Heart left ventricle (tissue), 16 donors: ENCODE measurements at regions not wholly inside any gene's neighbourhood (a gene's known extent, or its start where the extent isn't known, plus 50 kb on each side); places are given as distances from the start of the nearest gene placed in this dataset.

Experiments
- ATAC-seq, 4 donors: fragments of 200-7000 bp; cut with Tn5 transposase; one replicate each; pipeline ENCODE4 v1.9.1; 2020 to 2022; ENCODE audit warnings: moderate library complexity in 4 of 4, mild to moderate bottlenecking in 3 of 4, moderate number of reproducible peaks in 1 of 4
- DNase-seq, 5 donors: peaks; one replicate each; pipeline ENCODE4 v3.0.0-alpha.2; 2020
- H3K27ac ChIP-seq, 12 donors: fragments of 200-600 bp; sonication (generic) in 4 of 12; one replicate each; pipeline versions ENCODE4 v1.5.0 to v1.8.0; 2016 to 2022; ENCODE audit warnings: mild to moderate bottlenecking in 2 of 12
- H3K27me3 ChIP-seq, 9 donors: fragments of 200-600 bp; sonication (generic) in 2 of 9; one replicate each; pipeline versions ENCODE4 v1.5.1 to v1.8.0; 2016 to 2022; ENCODE audit warnings: mild to moderate bottlenecking in 3 of 9
- H3K36me3 ChIP-seq, 9 donors: fragments of 200-600 bp; sonication (generic) in 2 of 9; one replicate each; pipeline versions ENCODE4 v1.5.0 to v1.8.0; 2018 to 2022; ENCODE audit warnings: mild to moderate bottlenecking in 2 of 9
- H3K4me1 ChIP-seq, 12 donors: fragments of 200-600 bp; sonication (generic) in 4 of 12; one replicate each; pipeline versions ENCODE4 v1.5.0 to v1.8.0; 2016 to 2022; ENCODE audit warnings: mild to moderate bottlenecking in 3 of 12
- H3K4me3 ChIP-seq, 12 donors: fragments of 200-600 bp; sonication (generic) in 4 of 12; one replicate each; pipeline versions ENCODE4 v1.5.0 to v1.8.0; 2017 to 2022; ENCODE audit warnings: mild to moderate bottlenecking in 9 of 12, moderate library complexity in 4 of 12
- H3K9me3 ChIP-seq, 12 donors: fragments of 200-600 bp; sonication (generic) in 4 of 12; one replicate each; pipeline versions ENCODE4 v1.5.0 to v1.8.0; 2016 to 2022; ENCODE audit warnings: mild to moderate bottlenecking in 1 of 12
- CTCF ChIP-seq, 12 donors: fragments of 200-600 bp; sonication (generic) in 4 of 12; IDR thresholded peaks; one replicate each; pipeline versions ENCODE4 v1.5.0 to v1.8.0; 2018 to 2022; ENCODE audit warnings: antibody characterized with exemption in 12 of 12, mild to moderate bottlenecking in 5 of 12
- POLR2A ChIP-seq, 2 donors: fragments of 450-650 bp; IDR thresholded peaks; one replicate each; pipeline ENCODE4 v1.6.1; 2017; ENCODE audit warnings: antibody characterized with exemption in 2 of 2, mild to moderate bottlenecking in 2 of 2, moderate library complexity in 2 of 2
- WGBS, 4 donors: extraction: QIAGEN DNeasy Blood & Tissue Kit in 2 of 4; methylation state at CpG; one replicate each; pipeline versions ENCODE4 v1.1.5 to v1.1.7; 2013 to 2018; 5-methylcytosine and 5-hydroxymethylcytosine counted together
- intact Hi-C, 10 donors: fragments of 100-400 bp; cut with DNase I; formaldehyde crosslinking; loops; one replicate each; pipeline versions ENCODE4 v1.11.1 to v1.14.2; 2022
- donor health status: ischemic (EF 13 %, LVEDD 7.1; RV severe dilation, severe dysfunction).
- donor health status: healthy with polysubstance abuse.
- donor health status: DM: no; HTN: yes; CAD: no.
- donor health status: DM: no; HTN: no; CAD: no.
- donor health status: ischemic (EF 25% LVEDD 6.9; RV normal size, moderate dysfunction).
- donor health status: ischemic (EF 25% LVEDD 5.7; RV mildly dilated, moderate dysfunction).
- donor health status: healthy.
- donor health status: DM: yes; HTN: yes; CAD: no.
- donor health status: ischemic (EF 35%, LVEDD 5.7; RV mildly dilated, moderate dysfunction).
- donor health status: nonischemic (EF 11% LVEDD 7.7; RV severe dilation, severe dysfunction).
- donor health status: DM: yes; HTN: yes; CAD: no.
- donor health status: PGD.
- donor health status: ischemic (EF 29% LVEDD 5.4; RV normal size, mild dysfunction).
- donor health status: nonischemic (EF 23%, LVEDD 6.1; RV moderate dilation, normal function).

- Histone ChIP-seq H3K27me3 (no peaks in the 10 kb centered on the region), H3K9me3 (peaks cover 0 to 4% (median 0%) of the 10 kb centered on the region in 12 donors), H3K27ac (no peak overlapping the region), H3K36me3 (no peaks in the 10 kb centered on the region), H3K4me3 (no peak overlapping the region), H3K4me1 (no peaks in the 10 kb centered on the region)
- DNase-seq (no peak), ATAC-seq (no peak)
- intact Hi-C loops, result no loop called here
- TF ChIP-seq CTCF (IDR thresholded peaks at IDR 0.05) (no peak), POLR2A (IDR thresholded peaks at IDR 0.05) (no peak)
- WGBS, 4 donors, result 58 to 65% (median 60%) methylated on average over 1 of the region's 1 CpG
Observed at GRCh38 chr5:11984196-11984595, 80.0 kb upstream of the CTNND2 start.

GRCh38 chr5:11981986-11982385, 77.7 kb upstream of the CTNND2 start:
- intact Hi-C loops, result no loop called here
- Histone ChIP-seq H3K27me3 (no peaks in the 10 kb centered on the region), H3K36me3 (no peaks in the 10 kb centered on the region), H3K9me3 (peaks cover 0 to 1% (median 0%) of the 10 kb centered on the region in 12 donors), H3K4me1 (no peaks in the 10 kb centered on the region), H3K4me3 (no peak overlapping the region), H3K27ac (no peak overlapping the region)
- DNase-seq, result no peak
- 80 to 83% (median 81%) methylated on average over 3 of the region's 3 CpGs for WGBS, 4 donors
- ATAC-seq, result no peak
- no peak for TF ChIP-seq POLR2A (IDR thresholded peaks at IDR 0.05)
- no peak for TF ChIP-seq CTCF (IDR thresholded peaks at IDR 0.05)

- Histone ChIP-seq H3K9me3 (no peaks in the 10 kb centered on the region), H3K27me3 (no peaks in the 10 kb centered on the region), H3K4me3 (no peak overlapping the region), H3K27ac (no peak overlapping the region), H3K36me3 (no peaks in the 10 kb centered on the region), H3K4me1 (no peaks in the 10 kb centered on the region)
- WGBS, 4 donors, result 57 to 70% (median 60%) methylated on average over 2 of the region's 2 CpGs
- DNase-seq (no peak), ATAC-seq (no peak)
- intact Hi-C loops, result no loop called here
- TF ChIP-seq CTCF (IDR thresholded peaks at IDR 0.05), result no peak
- TF ChIP-seq POLR2A (IDR thresholded peaks at IDR 0.05), result no peak
Observed at GRCh38 chr5:11977904-11978303, 73.7 kb upstream of the CTNND2 start.

- H3K27me3 ChIP-seq, result no peaks in the 10 kb centered on the region
- H3K36me3 ChIP-seq, result no peaks in the 10 kb centered on the region
- no peak overlapping the region for H3K27ac ChIP-seq
- DNase-seq (no peak), ATAC-seq (no peak)
- WGBS, 4 donors, result 67 to 79% (median 75%) methylated on average over 7 of the region's 7 CpGs
- H3K4me1 ChIP-seq, result no peaks in the 10 kb centered on the region
- H3K9me3 ChIP-seq, result peaks cover 0 to 2% (median 0%) of the 10 kb centered on the region in 12 donors
- no peak overlapping the region for H3K4me3 ChIP-seq
- TF ChIP-seq CTCF (IDR thresholded peaks at IDR 0.05) (no peak), POLR2A (IDR thresholded peaks at IDR 0.05) (no peak)
- intact Hi-C loops, result no loop called here
Observed at GRCh38 chr5:11973469-11973868, 69.2 kb upstream of the CTNND2 start.
